GM12864 (cell line): ENCODE measurements at regions not wholly inside any gene's neighbourhood (a gene's known extent, or its start where the extent isn't known, plus 50 kb on each side); places are given as distances from the start of the nearest gene placed in this dataset.

Experiments used
- DNase-seq: peaks from one replicate; pipeline ENCODE4 v3.0.0-alpha.2; 2011; ENCODE audit warnings: low read depth
- H3K4me3 ChIP-seq: 2 replicates; pipeline ENCODE4 v1.5.1; 2011; ENCODE audit warnings: mild to moderate bottlenecking, low read depth, low read length, control low read depth
- TF ChIP-seq, protein P1 (sequence below): IDR thresholded peaks from 2 replicates; pipeline ENCODE4 v1.5.1; 2011; ENCODE audit warnings: low read depth, mild to moderate bottlenecking, moderate library complexity, low read length, control low read depth, inconsistent platforms; ENCODE audit errors: missing control alignments

DNA sequence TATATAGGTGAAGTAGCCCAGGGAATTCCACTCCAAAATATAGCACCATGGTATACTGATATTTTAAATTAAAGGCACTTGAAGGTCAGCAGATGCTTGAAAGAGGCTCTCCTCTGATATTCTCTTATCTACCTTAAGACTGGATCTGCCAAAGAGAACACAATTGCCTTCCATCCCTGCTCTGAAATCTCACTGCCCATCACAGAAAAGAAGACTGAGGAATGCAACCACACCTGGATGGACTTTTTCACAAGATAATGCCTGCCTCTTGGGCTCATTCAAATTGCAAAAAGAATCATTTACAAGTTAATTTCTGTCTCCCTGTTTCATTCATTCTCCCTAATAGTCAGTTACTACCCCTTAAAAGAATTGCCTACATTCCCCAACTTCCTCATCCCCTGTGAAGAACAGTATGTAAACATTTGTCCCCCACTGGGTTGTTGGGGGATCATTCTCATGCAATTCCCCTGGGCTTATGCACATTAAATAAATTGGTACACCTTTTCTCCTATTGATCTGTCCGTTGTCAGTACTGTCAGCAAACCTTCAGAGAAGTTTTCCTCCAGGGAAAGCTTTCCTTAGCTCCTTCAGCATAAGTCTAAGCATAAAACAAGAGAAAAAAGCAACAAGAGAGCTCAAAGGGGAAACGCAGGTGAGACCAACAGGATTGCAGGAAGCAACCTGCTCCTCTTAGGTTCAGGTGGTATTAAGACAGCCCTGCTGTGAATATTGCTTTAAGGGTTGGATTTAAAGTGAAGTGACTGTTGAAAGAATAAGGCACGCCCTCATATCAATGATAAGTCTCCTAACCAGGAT lies 171.4 kb upstream of the SLC30A5 start:
- TF ChIP-seq, protein P1, sequence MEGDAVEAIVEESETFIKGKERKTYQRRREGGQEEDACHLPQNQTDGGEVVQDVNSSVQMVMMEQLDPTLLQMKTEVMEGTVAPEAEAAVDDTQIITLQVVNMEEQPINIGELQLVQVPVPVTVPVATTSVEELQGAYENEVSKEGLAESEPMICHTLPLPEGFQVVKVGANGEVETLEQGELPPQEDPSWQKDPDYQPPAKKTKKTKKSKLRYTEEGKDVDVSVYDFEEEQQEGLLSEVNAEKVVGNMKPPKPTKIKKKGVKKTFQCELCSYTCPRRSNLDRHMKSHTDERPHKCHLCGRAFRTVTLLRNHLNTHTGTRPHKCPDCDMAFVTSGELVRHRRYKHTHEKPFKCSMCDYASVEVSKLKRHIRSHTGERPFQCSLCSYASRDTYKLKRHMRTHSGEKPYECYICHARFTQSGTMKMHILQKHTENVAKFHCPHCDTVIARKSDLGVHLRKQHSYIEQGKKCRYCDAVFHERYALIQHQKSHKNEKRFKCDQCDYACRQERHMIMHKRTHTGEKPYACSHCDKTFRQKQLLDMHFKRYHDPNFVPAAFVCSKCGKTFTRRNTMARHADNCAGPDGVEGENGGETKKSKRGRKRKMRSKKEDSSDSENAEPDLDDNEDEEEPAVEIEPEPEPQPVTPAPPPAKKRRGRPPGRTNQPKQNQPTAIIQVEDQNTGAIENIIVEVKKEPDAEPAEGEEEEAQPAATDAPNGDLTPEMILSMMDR: no peak
- no peak for DNase-seq
- H3K4me3 ChIP-seq: no peak overlapping the region

- no peak for DNase-seq
Observed at GRCh38 chr5:68924481-68925145, 169.2 kb upstream of the SLC30A5 start.

GRCh38 chr5:68928617-68929302 lies 165.1 kb upstream of the SLC30A5 start:
- no peak overlapping the region for H3K4me3 ChIP-seq
- DNase-seq: no peak
- TF ChIP-seq, protein P1: no peak

More at GRCh38 chr5:68924481-68925145, 169.2 kb upstream of the SLC30A5 start:
- no peak overlapping the region for H3K4me3 ChIP-seq
- TF ChIP-seq, protein P1: no peak

GRCh38 chr5:68930139-68930538 lies 163.7 kb upstream of the SLC30A5 start:
- TF ChIP-seq, protein P1: no peak
- no peak overlapping the region for H3K4me3 ChIP-seq
- no peak for DNase-seq

- DNase-seq: no peak
- TF ChIP-seq, protein P1: no peak
- no peak overlapping the region for H3K4me3 ChIP-seq
Observed at GRCh38 chr5:68932830-68933434, 160.9 kb upstream of the SLC30A5 start.

DNA sequence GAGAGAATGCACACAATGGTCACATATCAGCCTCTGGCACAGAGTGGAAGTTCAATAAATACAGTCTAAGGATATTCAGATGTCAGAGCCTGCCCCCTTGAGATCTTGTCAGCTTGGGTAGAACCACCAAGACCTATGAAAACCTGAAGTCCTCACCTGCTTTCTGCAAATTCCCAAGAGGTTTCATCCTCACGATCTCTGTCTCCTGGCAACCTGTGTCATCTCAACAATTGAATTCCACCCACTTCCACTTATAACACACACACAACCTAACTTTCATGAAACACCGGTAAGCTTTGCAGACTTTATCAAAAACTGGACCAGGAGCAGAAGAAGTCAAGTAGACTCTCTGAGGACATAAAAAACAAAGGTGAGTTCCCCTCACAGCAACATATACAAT lies 151.6 kb upstream of the SLC30A5 start:
- no peak overlapping the region for H3K4me3 ChIP-seq
- no peak for DNase-seq
- TF ChIP-seq, protein P1: no peak
